GM23248 (cell line): ENCODE measurements at regions not wholly inside any gene's neighbourhood (a gene's known extent, or its start where the extent isn't known, plus 50 kb on each side); places are given as distances from the start of the nearest gene placed in this dataset.

ENCODE experiments used
- DNase-seq: peaks from one replicate; pipeline ENCODE4 v3.0.0-alpha.2; 2015
- H2AFZ ChIP-seq: fragments of 200-600 bp; sonication (generic); 2 replicates; pipeline ENCODE4 v1.6.1; 2016; ENCODE audit warnings: antibody characterized with exemption
- H3F3A ChIP-seq: fragments of 200-600 bp; sonication (generic); 2 replicates; pipeline ENCODE4 v1.6.1; 2016; ENCODE audit warnings: mild to moderate bottlenecking, antibody characterized with exemption, mixed run types; ENCODE audit not compliant: insufficient read depth
- H3K27ac ChIP-seq: fragments of 200-600 bp; sonication (generic); 2 replicates; pipeline ENCODE4 v1.5.1; 2016; ENCODE audit warnings: mild to moderate bottlenecking
- H3K27me3 ChIP-seq: fragments of 200-600 bp; sonication (generic); replicated peaks from 2 replicates; pipeline ENCODE4 v1.6.1; 2016; ENCODE audit warnings: mild to moderate bottlenecking; ENCODE audit not compliant: insufficient read depth
- H3K36me3 ChIP-seq: fragments of 200-600 bp; sonication (generic); 2 replicates; pipeline ENCODE4 v1.6.1; 2016; ENCODE audit warnings: low read depth, mild to moderate bottlenecking
- H3K4me1 ChIP-seq: fragments of 200-600 bp; sonication (generic); 2 replicates; pipeline ENCODE4 v1.6.1; 2016; ENCODE audit warnings: mild to moderate bottlenecking; ENCODE audit not compliant: insufficient read depth
- H3K4me2 ChIP-seq: fragments of 200-600 bp; sonication (generic); one replicate; pipeline ENCODE4 v1.6.1; 2016; ENCODE audit warnings: mild to moderate bottlenecking; ENCODE audit not compliant: unreplicated experiment
- H3K4me3 ChIP-seq: fragments of 200-600 bp; sonication (generic); 2 replicates; pipeline ENCODE4 v1.5.1; 2016; ENCODE audit warnings: mild to moderate bottlenecking
- H3K79me2 ChIP-seq: fragments of 200-600 bp; sonication (generic); 2 replicates; pipeline ENCODE4 v1.6.1; 2016; ENCODE audit warnings: mild to moderate bottlenecking; ENCODE audit not compliant: insufficient read depth
- H3K9ac ChIP-seq: fragments of 200-600 bp; sonication (generic); 2 replicates; pipeline ENCODE4 v1.6.1; 2016; ENCODE audit warnings: mild to moderate bottlenecking
- H3K9me2 ChIP-seq: fragments of 200-600 bp; sonication (generic); 2 replicates; pipeline ENCODE4 v1.6.1; 2016; ENCODE audit warnings: mixed run types, mild to moderate bottlenecking, moderate library complexity; ENCODE audit not compliant: insufficient read depth
- H3K9me3 ChIP-seq: fragments of 200-600 bp; sonication (generic); one replicate; pipeline ENCODE4 v1.6.1; 2017; ENCODE audit warnings: low read depth
- H4K20me1 ChIP-seq: fragments of 200-600 bp; sonication (generic); 2 replicates; pipeline ENCODE4 v1.6.0; 2016; ENCODE audit not compliant: insufficient read depth
- EZH2 ChIP-seq: fragments of 200-600 bp; sonication (generic); IDR thresholded peaks from 2 replicates; pipeline ENCODE4 v1.6.1; 2018; ENCODE audit warnings: antibody characterized with exemption, mild to moderate bottlenecking; ENCODE audit not compliant: insufficient read depth, poor library complexity, severe bottlenecking
- EZH2phosphoT487 ChIP-seq: fragments of 200-600 bp; sonication (generic); IDR thresholded peaks from 2 replicates; pipeline ENCODE4 v1.6.1; 2018; ENCODE audit warnings: antibody characterized with exemption, moderate library complexity, mild to moderate bottlenecking, low read depth; ENCODE audit not compliant: insufficient read depth
- WGBS, 2 experiments: methylation state at CpG; one replicate each; pipeline ENCODE4 v1.1.6; 2015 to 2017; ENCODE audit warnings: low lambda C conversion rate in 2 of 2, low coverage in 1 of 2; ENCODE audit errors: missing lambda C conversion rate in 2 of 2; 5-methylcytosine and 5-hydroxymethylcytosine counted together
- in situ Hi-C: fragments of 300-500 bp; cut with MboI; formaldehyde crosslinking; loops from 2 replicates; pipeline ENCODE4 v1.15.0; 2020

DNA sequence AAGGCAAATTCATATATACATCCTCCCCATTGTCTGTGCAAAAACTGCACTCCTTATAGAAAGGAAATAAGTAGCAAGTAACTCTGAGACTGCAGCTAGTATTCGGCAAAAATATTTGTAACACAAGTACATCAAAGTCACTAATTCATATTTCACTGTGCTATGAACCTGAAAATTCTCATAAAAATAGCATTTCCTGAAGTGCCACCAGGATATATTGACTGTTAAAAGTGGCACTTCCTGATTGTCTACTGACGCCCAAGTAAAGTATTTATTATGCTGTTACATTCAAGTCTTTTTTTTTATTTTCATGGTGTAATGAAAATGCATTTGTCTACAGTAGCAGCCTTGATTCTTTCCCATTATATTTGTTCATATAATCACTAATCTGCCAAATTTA, 673.8 kb downstream of the PTPRC start:
- Histone ChIP-seq H3K4me2 (no peak overlapping the region), H3K27ac (no peak overlapping the region), H3K36me3 (no peaks in the 10 kb centered on the region), H3K9me3 (no peaks in the 10 kb centered on the region), H4K20me1 (no peaks in the 10 kb centered on the region), H3K4me3 (no peak overlapping the region), H3K79me2 (no peaks in the 10 kb centered on the region), H3K9me2 (no peaks in the 10 kb centered on the region), H3K27me3 (0 out of 2 replicates have a peak, but pooled peaks cover 3% of the 10 kb centered on the region), H3F3A (no peaks in the 10 kb centered on the region), H2AFZ (no peak overlapping the region), H3K9ac (no peak overlapping the region), H3K4me1 (no peaks in the 10 kb centered on the region)
- in situ Hi-C loops, result no loop called here
- TF ChIP-seq EZH2 (no peak), EZH2phosphoT487 (no peak)
- WGBS, 2 experiments, result 37 to 53% methylated on average over 2 of the region's 2 CpGs
- no peak for DNase-seq

DNA sequence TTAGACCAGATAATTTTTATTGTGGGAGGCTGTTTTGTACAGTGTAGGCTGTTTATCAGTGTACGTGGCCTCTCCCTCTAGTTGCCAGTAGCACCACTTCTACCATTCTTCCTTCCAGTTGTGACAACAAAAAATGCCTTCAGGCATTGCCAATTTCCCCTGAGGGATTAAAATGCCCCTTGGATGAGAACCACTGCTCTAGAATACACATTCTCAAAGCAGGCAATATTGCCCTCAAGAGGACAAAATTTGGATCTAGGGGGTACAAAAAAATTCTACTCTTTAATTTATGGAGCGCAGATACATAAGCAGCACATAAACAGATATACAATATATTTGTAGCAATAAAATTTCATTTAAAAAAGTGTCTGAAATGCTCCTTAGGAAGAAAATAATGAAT, 674.6 kb downstream of the PTPRC start:
- Histone ChIP-seq H3K9me3 (no peaks in the 10 kb centered on the region), H3K27me3 (0 out of 2 replicates have a peak, but pooled peaks cover 3% of the 10 kb centered on the region), H4K20me1 (no peaks in the 10 kb centered on the region), H3K4me3 (no peak overlapping the region), H2AFZ (no peak overlapping the region), H3K4me1 (no peaks in the 10 kb centered on the region), H3K4me2 (no peak overlapping the region), H3K27ac (no peak overlapping the region), H3F3A (no peaks in the 10 kb centered on the region), H3K9me2 (no peaks in the 10 kb centered on the region), H3K9ac (no peak overlapping the region), H3K79me2 (no peaks in the 10 kb centered on the region), H3K36me3 (no peaks in the 10 kb centered on the region)
- peak; percentile 6 for DNase-seq
- WGBS, 2 experiments, result 54 to 59% methylated on average over 2 of the region's 2 CpGs
- in situ Hi-C loops, result no loop called here
- TF ChIP-seq EZH2phosphoT487, result no peak
- TF ChIP-seq EZH2, result no peak

DNA sequence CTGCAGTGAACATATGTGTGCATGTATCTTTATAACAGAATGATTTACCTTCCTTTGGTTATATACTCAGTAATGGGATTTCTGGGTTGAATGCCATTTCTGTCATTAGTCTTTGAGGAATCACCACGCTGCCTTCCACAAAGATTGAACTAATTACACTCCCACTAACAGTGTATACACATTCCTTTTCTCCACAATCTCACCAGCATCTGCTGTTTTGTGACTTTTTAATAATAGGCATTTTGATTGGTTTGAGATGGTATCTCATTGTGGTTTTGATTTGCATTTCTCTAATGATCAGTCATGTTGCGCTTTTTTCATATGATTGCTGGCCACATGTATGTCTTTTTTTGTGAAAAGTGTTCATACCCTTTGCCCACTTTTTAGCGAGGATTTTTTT, 680.5 kb downstream of the PTPRC start:
- Histone ChIP-seq H2AFZ (no peak overlapping the region), H4K20me1 (no peaks in the 10 kb centered on the region), H3K9ac (no peak overlapping the region), H3K27ac (no peak overlapping the region), H3K79me2 (no peaks in the 10 kb centered on the region), H3K9me3 (no peaks in the 10 kb centered on the region), H3F3A (no peaks in the 10 kb centered on the region), H3K4me2 (no peak overlapping the region), H3K27me3 (no peaks in the 10 kb centered on the region), H3K9me2 (no peaks in the 10 kb centered on the region), H3K36me3 (no peaks in the 10 kb centered on the region), H3K4me3 (no peak overlapping the region), H3K4me1 (no peaks in the 10 kb centered on the region)
- WGBS, 2 experiments, result 23 to 24% methylated on average over 3 of the region's 3 CpGs
- no peak for DNase-seq
- TF ChIP-seq EZH2phosphoT487 (no peak), EZH2 (no peak)
- in situ Hi-C loops, result no loop called here

DNA sequence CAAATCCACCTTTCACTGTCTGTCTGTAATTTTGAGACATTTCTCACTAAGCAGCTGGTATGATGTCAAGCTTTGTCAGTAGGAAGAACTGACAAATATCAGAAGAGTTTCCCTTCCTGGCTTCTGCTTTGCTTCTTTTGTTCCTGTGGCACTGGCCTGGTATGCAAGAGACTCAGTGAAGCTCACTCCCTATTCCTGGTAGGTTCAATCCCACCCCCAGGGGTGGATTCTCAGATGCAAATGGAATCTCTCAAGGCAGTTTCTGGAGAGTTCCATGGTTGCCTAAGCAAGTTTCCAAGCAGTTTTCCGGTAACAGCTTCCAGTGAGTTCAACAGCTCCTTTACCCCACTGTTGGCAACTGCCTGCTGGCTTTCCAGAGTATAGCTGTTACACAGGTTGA, 683.4 kb downstream of the PTPRC start:
- TF ChIP-seq EZH2, result no peak
- no peak for TF ChIP-seq EZH2phosphoT487
- Histone ChIP-seq H3K9me3 (no peaks in the 10 kb centered on the region), H3K27ac (no peak overlapping the region), H3K4me1 (no peaks in the 10 kb centered on the region), H3K9ac (no peak overlapping the region), H4K20me1 (no peaks in the 10 kb centered on the region), H3K9me2 (no peaks in the 10 kb centered on the region), H3F3A (no peaks in the 10 kb centered on the region), H2AFZ (no peak overlapping the region), H3K27me3 (no peaks in the 10 kb centered on the region), H3K36me3 (no peaks in the 10 kb centered on the region), H3K4me3 (no peak overlapping the region), H3K4me2 (no peak overlapping the region), H3K79me2 (no peaks in the 10 kb centered on the region)
- 11 to 50% methylated on average over 1 of the region's 1 CpG for WGBS, 2 experiments
- in situ Hi-C loops, result no loop called here
- DNase-seq, result no peak

DNA sequence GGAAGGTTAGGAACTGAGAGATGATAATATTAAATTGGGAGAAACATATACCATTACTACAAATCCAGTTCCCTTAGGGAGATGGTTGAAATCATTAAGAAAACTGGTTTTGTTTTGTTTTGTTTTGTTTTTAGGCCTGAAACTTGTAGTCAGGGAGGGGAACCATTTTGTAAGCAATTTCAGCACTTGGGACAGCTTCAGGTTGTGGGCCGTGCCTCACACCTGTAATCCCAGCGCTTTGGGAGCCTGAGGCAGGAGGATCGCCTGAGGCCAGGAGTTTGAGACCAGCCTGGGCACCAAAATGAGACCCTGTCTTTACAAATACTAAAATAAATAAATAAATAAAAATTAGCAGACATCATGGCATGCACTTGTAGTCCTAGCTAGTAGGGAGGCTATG, 694.3 kb upstream of the NR5A2 start:
- no peak for TF ChIP-seq EZH2
- no peak for TF ChIP-seq EZH2phosphoT487
- WGBS, 2 experiments, result 59 to 62% methylated on average over 3 of the region's 3 CpGs
- no peak overlapping the region for H3K4me3 ChIP-seq

More for the DNA sequence above, 694.3 kb upstream of the NR5A2 start:
- no peak overlapping the region for H2AFZ ChIP-seq
- H4K20me1 ChIP-seq, result no peaks in the 10 kb centered on the region
- DNase-seq, result no peak
- no peak overlapping the region for H3K9ac ChIP-seq
- no peaks in the 10 kb centered on the region for H3K36me3 ChIP-seq
- in situ Hi-C loops, result no loop called here
- H3K4me2 ChIP-seq, result no peak overlapping the region
- H3F3A ChIP-seq, result no peaks in the 10 kb centered on the region
- no peaks in the 10 kb centered on the region for H3K79me2 ChIP-seq
- no peaks in the 10 kb centered on the region for H3K27me3 ChIP-seq
- no peaks in the 10 kb centered on the region for H3K9me3 ChIP-seq
- no peaks in the 10 kb centered on the region for H3K9me2 ChIP-seq
- H3K27ac ChIP-seq, result no peak overlapping the region
- H3K4me1 ChIP-seq, result no peaks in the 10 kb centered on the region
